HuH-7.5 (cell line): ENCODE measurements at regions not wholly inside any gene's neighbourhood (a gene's known extent, or its start where the extent isn't known, plus 50 kb on each side); places are given as distances from the start of the nearest gene placed in this dataset.

Experiments used
- DNase-seq: peaks from one replicate; pipeline ENCODE4 v3.0.0; 2011; ENCODE audit warnings: low spot score

DNA sequence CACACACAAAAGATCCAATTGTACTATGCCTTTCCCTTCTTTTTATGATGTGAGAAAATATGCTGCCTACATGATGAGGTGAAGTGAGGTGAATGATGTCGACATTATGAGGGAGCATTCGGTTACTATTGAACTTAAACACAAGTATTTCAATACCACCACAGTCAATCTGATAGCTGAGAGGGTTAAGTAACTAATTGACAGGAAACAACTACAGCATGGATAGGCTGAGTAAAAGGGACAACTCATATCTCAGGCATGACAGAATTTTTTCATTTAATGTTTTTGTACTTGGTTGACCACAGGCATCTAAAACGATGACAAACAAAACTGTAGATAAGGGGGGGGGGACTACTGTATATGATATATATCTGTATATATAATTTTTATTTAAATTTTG is 488.9 kb downstream of the SH2D4B start:
- DNase-seq: no peak

DNA sequence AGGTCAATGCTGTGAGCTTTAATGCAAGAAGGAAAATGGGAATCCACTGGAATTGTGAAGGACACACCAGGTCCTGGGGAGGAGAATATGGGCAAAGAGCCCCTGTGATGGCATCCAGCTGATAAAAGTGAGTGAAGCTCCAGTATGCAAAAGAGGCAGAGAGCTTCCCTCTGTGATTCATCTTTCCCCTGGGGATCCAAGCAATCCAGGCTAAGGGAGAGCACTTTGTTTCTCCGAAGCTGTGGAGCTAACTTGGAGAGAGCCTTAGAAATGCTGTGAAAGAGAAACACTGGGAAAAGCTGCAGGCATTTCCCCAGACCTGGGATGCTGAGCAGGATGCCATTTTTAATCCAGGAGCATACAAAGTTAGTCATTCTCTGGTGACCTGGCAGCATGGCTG is 489.5 kb downstream of the SH2D4B start:
- DNase-seq: no peak

DNA sequence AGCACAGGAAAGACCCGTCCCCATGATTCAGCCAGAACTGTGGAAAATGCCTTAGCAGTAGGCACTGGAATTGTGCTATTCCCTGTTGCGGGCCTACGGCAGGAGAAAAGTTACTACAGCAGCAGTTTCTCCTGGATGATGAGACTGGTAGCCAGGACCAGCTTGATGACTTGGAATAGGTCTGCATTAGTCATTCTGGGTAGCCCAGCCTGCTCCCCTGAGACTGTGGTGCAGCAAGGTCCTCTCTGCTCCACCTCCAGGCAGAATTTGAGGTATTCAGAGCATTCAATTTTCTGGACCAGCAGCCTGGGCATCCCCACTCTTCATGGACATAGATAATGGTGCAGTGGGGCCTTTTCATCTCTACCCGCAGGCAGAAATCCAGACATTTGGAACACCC is 490.0 kb downstream of the SH2D4B start:
- DNase-seq: no peak

DNA sequence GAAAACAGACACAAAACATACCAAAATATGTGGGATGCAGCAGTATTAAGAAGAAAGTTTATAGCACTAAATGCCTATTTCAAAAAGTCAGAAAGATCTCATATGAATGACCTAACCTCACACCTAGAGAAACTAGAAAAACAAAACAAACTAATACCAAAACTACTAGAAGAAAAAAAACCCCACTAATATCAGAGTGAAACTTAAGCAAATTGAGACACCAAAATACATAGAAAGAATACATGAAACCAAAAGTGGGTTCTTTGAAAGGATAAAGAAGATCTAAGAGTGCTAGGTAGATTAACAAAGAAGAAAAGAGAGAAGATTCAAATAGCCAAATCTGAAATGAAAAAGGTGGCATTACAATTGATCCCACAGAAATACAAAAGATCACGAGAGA is 494.1 kb downstream of the SH2D4B start:
- DNase-seq: no peak

DNA sequence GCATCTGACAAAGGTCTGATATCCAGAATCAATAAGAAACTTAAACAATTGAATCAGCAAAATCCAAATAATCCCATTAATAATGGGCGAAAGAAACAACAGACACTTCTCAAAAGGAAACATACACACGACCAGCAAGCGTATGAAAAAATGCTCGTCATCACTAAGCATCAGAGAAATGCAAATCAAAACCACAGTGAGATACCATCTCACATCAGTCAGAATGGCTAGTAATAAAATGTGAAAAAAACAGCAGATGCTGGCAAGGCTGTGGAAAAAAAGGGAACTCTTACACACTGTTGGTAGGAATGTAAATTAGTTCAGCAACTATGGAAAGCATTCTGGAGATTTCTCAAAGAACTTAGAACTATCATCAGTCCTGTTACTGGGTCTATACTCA is 496.7 kb downstream of the SH2D4B start:
- no peak for DNase-seq

DNA sequence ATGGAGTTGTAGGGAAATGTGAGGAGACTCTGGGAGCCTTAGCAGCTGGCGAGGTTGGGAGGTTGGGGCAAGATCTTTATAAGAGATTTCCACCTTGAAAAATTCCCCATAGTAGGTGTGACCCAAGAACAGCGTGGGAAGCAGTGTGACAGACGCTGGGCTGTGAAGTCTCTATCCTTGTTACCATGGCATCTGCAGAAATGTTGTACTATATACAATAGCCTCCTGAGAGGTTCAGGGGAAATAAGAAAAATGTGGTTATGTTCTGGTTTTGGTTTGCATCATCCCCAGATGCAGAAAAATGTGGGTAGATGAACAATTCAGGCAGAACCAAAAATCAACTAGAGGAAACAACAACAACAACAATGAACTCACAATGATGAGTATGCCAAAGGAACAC is 498.6 kb downstream of the SH2D4B start:
- no peak for DNase-seq

DNA sequence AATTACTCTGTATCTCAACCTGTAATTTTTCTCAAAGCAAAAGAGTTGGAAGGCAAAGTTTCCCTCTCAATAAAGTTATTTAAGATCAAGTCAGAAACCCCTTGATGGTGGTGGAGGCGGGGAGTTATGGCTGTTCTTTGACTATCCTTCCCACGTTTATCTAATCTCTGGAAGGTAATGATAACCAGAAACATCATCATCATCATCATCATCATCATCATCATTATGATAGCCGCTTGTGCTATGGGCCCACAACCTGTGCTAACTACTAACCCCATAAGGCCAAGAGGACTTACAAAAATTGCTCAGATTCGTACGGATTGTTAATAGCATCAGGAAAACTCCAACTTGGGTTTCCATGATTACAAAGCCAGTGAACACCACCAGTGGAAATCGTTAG is 502.3 kb downstream of the SH2D4B start:
- no peak for DNase-seq

DNA sequence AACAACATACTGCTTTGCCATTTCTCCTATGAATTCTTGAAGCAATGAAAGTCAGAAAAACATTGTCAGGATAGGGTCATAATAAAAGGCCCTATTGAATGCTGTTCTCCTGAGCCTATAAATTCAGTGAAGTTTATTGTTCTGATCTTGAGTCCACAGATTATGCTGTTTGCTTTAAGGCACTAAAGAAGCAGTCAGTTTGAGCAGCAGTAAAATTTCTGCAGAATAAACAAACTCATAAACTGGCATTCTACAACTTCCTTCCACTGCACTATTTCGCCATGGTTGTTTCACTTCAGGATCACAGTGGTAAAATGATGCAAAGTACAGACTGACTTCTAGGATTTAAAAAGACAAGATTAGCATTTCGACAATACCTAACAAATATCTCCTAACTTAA is 503.2 kb downstream of the SH2D4B start:
- DNase-seq: no peak

DNA sequence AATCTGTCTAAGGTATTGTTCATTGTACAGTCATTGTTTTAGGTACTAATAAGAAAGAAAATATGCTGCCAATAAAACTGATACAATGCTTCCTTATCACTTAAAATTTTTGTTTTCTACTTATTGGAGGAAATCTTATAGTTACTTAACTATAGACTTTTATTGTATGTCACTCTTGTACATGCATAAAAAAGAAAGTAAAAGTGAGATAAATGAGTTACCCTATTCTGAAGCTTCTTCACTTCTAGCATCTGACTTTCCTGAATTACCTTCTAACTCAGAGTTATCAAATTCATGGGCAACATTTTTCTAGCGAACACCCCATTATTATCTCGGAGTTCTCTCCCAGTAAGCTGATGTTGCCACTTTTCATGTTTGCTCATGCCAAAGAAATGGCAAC is 504.9 kb downstream of the SH2D4B start:
- DNase-seq: no peak

DNA sequence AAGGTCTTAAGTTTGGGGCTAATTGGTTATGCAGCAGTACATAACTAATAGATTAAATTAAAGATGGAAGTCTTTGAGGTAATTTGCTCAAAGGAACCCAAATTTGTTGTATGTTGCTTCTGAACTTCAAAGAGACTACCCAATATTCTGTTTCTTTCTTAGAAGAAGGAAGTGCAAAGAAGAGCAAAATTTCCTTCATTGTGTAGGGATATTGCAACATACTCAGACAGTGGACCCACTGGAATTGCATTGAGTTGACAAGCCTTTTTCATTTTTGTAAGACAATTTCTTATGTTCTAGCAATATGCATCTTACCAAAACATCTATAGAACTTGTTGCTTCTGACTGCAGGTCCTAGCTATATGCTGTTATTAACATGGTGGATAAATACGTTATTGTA is 527.8 kb downstream of the SH2D4B start:
- DNase-seq: no peak

DNA sequence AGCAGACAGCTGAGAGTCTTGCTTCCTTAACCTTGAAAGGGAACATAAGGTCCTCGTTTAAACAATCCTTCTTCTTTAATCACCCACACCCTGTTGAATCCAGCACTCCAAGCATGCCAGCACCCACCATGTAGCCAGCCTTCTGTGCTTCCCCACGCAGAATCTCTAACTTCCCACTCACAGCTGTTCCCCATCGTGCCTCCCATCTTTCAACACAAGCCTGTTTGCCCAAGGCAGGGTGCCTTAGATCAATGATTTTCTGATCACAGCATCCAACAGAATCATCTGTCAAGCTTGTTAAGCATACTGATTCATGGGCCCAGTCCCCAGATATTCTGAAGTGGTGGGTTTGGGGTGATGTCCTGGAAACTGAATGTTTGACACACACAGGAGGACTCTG is 530.8 kb downstream of the SH2D4B start:
- no peak for DNase-seq

DNA sequence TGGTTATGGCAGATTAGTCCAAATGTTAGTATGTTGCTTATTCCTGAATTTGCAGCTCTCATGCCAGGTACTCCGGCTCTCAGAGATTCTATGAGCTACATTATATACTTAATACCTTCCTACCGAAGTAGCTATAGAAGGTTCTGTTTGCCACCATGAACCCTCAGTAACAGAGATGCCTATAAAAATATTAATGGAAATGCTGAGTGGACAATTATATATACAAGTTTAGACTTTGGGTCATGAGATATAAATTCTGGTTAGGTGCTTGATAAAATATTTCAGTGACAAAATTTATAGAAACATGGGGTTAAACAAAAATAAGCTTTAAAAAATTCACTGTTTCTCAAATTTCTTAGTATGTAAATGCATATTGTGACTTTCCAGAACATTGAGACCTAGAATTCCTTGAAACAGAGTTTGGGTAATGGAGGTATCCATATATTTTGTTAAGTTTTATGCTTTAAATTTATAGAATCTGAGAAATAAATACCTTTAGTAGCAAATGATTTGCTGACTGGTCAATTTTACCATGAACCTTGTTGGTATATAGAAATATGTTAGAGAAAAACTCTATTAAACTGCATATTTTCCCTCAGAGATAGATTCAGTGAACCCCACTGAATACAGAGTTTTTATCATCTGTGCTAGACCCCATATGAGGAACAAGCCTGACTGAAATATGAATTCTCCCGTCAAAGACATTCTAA is 533.5 kb downstream of the SH2D4B start:
- no peak for DNase-seq

DNA sequence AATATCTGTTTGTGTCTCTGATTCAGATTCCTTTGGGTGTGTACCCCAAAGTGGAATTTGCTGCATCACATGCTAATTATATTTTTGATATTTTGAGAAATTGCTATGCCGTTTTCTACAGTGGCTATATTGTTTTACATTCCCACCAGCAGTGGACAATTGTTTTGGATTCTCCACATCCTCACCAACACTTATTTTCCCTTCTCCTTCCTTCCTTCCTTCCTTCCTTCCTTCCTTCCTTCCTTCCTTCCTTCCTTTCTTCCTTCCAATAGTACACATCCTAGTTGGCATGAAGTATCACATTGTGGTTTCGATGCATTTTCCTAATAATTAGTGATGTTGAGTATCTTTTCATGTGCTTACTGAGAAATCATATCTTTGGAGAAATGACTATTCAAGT is 535.5 kb downstream of the SH2D4B start:
- no peak for DNase-seq

DNA sequence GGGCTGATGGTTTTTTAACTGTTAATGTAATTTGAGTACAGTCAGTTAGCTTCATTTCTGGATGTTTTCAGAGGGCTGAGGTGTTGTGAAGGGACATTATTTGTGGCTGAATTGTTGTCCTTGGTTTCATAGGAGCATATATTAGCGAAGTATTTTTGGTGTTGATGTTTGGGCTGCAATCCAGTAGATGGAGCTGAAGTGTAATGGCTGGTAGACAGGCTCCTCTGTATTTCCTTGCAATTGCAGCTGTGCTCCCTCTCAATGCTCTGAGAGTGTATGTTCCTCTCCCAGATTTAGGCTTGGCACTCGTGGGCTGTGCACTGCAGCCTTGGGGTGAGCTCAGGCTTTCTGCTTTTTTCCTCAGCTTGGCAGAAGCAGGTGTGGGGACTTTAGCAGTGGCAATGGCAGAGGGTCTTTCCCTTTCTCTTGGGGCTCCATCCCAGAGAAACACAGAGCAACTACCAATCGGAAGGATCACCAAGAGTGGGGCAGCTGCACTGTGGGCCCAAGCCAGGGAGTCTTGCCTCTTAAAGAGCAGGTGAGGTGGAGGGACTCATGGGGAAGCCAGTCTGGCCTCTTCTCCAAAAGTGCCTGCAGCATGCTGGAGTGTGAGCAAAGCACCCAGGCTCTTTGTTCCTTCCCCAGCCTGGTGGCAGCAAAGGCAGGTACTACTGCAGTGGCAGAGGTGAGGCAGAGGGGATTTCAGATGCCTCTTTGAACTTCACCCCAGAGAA is 544.4 kb downstream of the SH2D4B start:
- DNase-seq: no peak

DNA sequence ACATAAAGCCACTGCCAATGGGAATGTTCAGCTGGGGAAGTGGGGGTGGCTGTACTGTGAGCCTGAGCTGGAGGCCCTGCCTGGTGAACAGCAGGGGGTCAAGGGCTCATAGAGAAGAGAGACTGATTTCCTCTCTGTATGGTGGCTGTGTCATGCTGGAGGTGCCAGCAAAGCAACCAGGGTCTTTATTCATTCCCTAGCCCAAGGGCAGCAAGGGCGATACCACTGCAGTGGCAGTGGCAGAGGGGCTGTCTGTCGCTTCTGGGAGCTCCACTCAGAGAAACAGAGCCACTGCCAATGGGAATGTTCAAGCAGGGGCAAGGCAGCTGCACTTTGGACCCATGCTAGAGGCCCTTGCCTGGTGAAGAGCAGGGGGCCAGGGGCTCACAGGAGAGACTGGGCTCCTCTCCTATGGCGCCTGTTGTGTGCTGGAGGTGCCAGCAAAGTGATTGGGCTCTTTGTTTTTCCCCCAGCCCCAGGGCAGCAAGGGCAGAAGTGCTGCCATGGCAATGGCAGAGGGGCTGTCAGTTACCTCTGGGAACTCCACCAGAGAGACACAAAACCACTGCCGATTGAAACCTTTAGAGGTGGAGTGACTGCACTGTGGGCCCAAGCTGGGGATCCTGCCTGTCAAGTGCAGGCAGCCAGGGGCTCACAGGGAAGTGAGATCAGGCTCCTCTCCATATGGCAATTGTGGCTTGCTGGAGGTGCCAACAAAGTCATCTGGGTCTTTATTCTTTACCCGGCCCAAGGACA is 545.1 kb downstream of the SH2D4B start:
- no peak for DNase-seq

DNA sequence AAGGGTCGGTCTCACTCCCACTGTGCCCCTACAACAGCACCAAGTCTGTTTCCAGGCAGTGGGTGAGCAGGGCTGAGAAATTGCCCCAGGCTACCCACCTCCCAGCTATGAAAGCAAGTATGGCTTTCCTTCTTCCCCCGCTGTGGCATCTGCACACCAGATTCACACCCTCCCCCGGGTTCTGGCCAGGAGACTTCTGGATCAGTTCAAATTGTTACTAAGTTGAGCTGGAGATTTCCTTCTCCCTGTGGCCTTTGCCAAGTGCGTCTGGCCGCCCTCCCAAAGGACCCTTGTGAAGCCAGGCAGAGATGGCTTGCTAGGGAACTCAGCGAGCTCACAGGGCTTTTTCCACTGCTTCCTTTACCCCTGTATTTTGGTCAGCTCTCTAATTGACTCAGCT is 555.4 kb downstream of the SH2D4B start:
- no peak for DNase-seq

DNA sequence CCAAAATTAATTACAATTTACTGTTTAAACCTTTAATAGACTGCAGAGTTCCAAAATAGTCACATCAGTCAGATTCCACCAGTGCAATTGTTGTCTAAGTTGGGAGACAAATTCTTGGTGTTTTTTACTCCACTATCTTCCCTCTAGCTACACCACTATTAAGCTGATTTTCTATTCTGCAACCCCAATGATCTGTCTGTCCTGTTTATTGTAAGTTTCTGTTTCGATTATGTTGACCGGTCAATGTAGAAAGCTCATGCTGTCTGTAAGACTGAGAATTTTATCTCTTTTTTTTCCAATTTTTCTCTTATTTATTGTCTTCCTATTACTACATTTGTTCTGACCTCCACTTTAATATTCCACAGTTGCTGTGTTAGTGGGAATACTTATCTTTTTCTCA is 557.5 kb downstream of the SH2D4B start:
- DNase-seq: no peak

DNA sequence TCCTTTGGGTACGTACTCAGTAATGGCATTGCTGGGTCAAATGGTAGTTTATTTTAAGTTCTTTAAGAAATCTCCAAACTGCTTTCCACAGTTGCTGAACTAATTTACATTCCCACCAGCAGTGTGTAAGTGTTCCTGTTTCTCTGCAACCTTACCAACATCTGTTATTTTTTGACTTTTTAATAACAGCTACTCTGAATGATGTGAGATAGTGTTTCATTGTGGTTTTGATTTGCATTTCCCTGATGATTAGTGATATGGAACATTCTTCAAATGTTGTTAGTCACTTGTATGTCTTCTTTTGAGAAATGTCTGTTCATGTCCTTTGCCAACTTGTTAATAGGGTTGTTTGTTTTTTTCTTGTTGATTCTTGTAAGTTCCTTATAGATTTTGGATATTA is 558.9 kb downstream of the SH2D4B start:
- DNase-seq: no peak

DNA sequence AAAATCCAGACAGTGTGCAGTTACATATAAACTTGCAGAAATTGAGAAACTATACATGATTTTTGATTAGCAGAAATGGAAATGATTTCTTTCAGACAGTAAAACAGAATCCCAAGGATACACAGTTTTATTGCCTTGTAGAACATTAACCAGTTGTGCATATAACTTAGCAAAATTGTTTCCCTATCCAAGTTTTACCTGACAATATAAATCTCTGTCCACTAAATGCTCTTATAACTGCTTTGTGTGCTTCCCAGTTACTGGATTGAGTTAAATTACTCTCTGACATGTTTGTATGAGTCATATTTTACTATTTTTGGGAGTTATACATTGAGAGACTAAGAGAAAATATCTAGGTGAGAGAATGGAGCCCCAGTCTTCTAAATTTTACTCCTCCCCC is 563.4 kb downstream of the SH2D4B start:
- DNase-seq: no peak

DNA sequence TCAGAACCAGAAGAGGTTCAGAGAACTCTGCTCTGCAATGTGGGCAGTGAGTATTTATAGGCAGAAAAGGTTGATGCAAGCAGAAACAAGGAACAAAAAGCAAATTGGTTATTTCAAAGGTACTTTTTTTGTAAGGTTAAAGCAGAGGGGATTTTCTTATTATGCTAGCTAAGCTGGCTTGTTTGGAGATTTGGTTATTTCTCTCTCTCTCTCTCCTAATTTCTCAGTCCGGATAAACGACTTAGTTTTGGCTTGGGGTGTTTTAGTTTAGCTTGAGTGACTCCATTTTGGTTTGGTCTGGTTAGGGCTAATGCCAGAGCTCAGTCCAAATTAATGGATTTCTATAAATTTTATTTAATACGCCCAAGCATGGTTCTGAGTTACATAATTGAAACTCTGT is 566.8 kb downstream of the SH2D4B start:
- DNase-seq: no peak

DNA sequence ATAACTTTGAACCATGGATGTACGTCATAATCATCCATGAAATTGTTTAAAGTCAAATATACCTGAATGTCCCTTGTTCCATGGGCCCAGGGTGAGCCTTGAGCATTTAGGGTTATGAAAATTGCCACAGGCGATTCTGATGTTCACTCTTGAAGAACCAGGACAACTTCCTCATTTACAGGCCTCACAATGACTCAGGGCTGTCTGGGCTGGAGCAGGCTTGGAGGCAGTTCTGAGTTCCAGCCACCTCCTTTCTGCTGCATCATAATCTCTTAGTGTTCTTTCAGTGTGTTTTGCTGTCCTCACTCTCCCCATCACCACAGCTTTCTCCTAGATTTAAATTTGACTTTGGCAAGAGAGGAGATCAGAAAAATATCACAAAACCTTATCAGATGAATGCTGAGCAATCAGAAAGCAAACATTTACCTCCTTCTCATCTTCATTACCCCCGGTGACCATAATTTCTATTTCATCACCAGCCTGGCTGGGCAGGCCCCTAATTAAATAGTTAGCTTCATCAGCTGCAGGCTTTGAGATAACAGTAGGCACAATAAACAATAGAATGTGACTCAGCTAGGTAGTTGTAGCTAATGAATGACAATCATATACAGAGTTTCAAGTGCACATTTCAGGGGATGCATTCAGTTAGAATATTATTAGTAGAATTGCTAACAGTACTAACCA is 571.0 kb downstream of the SH2D4B start:
- peak; percentile 14 for DNase-seq

DNA sequence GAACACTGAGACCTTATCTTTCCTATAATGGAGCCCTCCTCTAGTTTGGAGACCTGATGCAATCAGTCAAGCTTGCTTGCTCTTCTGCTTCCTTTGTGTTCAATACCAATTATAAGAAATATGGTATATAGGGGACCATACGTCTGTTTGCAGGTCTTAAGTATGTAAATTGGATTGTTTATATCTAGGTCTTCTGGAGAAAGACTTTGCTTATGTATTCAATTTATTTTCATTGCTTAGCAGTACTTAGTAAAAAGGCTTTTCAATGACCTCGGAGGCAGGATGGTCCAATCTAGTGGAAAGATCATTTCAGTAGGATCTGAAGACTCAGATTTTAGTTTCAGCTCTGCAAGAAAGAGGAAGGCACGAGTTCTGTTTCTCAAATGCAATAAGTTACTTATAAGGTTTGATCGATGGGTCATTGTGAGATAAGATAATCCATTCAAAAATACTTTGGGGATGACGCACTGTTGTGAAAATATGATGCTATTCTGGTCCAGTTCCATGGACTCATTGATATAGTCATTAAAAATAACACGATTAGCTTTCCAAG is 571.6 kb downstream of the SH2D4B start:
- no peak for DNase-seq
